B cell (primary cell): ENCODE measurements at regions not wholly inside any gene's neighbourhood (a gene's known extent, or its start where the extent isn't known, plus 50 kb on each side); places are given as distances from the start of the nearest gene placed in this dataset.

Source experiments
- EZH2 ChIP-seq: IDR thresholded peaks from 2 replicates; pipeline ENCODE4 v1.6.1; 2012; ENCODE audit warnings: borderline replicate concordance, low read depth, mild to moderate bottlenecking, moderate library complexity, low read length; ENCODE audit not compliant: insufficient read depth, poor library complexity, severe bottlenecking
- TF ChIP-seq, protein P1 (sequence below): fragments of 200-600 bp; IDR thresholded peaks from one replicate; pipeline ENCODE4 v1.8.0; 2022; ENCODE audit warnings: antibody characterized with exemption, mild to moderate bottlenecking

GRCh38 chr2:84017010-84017409 lies 442.1 kb downstream of the SUCLG1 start:
- TF ChIP-seq, protein P1, sequence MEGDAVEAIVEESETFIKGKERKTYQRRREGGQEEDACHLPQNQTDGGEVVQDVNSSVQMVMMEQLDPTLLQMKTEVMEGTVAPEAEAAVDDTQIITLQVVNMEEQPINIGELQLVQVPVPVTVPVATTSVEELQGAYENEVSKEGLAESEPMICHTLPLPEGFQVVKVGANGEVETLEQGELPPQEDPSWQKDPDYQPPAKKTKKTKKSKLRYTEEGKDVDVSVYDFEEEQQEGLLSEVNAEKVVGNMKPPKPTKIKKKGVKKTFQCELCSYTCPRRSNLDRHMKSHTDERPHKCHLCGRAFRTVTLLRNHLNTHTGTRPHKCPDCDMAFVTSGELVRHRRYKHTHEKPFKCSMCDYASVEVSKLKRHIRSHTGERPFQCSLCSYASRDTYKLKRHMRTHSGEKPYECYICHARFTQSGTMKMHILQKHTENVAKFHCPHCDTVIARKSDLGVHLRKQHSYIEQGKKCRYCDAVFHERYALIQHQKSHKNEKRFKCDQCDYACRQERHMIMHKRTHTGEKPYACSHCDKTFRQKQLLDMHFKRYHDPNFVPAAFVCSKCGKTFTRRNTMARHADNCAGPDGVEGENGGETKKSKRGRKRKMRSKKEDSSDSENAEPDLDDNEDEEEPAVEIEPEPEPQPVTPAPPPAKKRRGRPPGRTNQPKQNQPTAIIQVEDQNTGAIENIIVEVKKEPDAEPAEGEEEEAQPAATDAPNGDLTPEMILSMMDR: no peak
- TF ChIP-seq EZH2: no peak
